ENCODE measurements at regions not wholly inside any gene's neighbourhood (a gene's known extent, or its start where the extent isn't known, plus 50 kb on each side); places are given as distances from the start of the nearest gene placed in this dataset.

- no peak for DNase-seq (ENCODE audit: low read depth in 4 of 4, low spot score in 3 of 4)
Measured at GRCh38 chr2:236861944-236862343, 223.7 kb upstream of the COPS8 start.

DNA sequence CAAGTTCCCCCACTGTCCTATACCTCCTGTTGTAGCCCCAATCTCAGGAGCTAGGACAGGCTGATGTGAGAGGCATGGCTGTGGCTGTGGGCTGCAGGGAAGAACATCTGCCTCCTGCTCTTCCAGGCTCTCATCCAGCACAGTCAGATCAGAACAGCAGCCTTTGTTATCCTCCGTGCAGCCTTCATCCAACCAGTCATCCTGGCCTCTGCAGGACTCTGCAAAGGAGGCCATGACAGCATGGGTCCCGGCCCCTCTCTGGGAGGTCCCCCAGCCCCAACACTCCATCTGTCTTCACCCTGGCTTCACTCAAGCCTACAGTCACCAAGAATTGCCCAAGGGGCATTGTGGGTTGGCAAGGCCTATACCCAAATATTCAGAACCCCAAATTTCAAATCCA lies 223.2 kb upstream of the COPS8 start:
- DNase-seq (ENCODE audit: low read depth in 4 of 4, low spot score in 3 of 4) = no peak

DNA sequence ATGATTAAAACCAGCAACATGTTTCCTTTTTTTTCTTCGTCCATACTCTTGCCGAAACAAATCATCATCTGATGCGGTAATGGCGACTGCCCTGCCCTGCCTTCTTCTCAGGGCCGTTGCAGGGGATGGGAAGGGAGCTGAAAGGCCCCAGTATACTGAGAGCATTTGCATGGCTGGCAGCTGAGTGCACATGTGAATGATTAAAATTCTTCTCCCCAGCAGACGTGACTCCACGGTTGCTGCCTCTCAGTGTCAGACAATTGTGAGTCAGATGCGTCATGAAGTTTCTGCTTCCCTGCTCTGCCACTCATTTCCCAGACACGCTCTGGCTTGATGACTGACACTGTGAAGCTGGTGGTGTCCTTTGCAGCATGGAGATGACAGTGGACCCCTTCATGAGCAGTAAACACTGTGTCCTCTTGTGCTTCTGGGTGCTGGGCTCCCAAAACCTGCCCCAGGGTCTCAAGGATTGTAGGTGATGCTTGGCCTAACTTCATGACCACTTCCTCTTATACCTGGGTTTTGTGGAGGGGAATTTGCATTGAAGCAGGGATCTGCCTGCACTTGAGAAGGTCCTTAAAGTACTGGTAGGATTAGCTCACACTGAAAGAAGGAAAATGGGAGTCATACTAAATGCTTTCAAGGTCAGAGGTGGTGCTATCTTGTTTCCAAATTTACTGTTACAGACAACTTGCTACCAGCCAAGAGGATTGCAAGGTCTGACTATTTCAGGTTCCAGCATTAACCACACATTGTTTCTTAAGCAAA lies 222.5 kb upstream of the COPS8 start:
- DNase-seq (ENCODE audit: low read depth in 4 of 4, low spot score in 3 of 4) = no peak

DNA sequence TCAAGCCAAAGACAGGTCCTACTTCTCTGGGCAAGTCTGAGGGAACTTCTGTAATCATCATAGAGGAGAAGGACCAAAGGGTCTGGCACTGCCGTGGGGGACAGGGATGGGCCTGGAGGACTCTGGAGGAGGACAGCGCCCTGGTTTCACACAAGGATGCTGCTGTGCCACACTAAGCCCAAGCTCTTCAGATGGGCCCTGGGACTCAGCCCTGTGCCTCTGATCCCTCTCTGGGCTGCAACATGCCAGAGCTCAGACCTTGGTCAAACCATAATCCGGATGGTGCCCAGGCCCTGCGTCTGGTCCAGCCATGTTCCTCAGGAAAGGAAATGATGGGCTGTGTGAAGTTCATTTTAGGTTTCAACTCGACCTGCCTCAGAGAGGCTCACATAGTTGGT lies 222.0 kb upstream of the COPS8 start:
- DNase-seq (ENCODE audit: low read depth in 4 of 4, low spot score in 3 of 4) = no peak

GRCh38 chr2:236865052-236865451 lies 220.6 kb upstream of the COPS8 start:
- DNase-seq (ENCODE audit: low read depth in 4 of 4, low spot score in 3 of 4) = no peak

GRCh38 chr2:236866542-236867340 lies 218.9 kb upstream of the COPS8 start:
- no peak for DNase-seq (ENCODE audit: low read depth in 4 of 4, low spot score in 3 of 4)

DNA sequence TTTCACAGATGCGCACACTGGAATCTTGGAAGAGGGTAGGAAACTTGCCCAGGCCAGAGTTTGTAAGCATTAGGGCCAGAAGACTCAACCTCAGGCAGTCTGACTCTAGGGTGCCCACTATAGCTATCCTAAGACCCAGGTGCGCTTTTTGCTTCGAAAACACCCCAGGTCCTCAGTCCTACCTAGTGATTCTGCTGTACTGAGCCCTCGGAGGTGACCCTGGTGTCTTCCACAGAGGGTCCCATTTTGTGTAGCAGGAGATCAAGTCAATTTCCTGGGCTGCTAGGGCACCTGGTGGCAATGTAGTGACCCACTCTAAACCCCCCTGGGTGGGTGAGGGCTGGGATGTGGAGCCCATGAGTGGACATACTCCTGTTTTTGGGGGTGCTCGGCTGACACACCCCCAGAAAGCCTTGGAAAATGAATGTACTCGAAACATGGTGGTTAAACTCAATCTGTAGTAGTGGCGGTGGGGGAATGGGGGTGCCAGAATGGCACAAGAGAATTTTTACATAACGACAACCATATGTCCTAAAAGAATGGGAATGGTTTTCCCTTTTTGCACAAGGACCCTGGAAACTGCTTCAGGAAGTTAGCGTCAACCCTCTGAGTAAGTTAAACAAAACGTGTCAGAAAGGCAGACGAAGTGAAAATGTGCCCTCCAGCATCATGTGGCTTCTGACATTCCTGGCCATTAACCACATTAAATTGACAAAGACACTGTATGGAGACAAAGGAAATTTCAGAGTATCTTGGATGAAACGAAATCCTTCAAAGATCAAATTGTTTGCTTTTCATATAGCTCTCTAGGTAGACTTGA lies 218.0 kb upstream of the COPS8 start:
- DNase-seq (ENCODE audit: low read depth in 4 of 4, low spot score in 3 of 4) = no peak

- DNase-seq (ENCODE audit: low read depth in 4 of 4, low spot score in 3 of 4) = no peak
Measured at GRCh38 chr2:236870370-236870769, 215.3 kb upstream of the COPS8 start.

- DNase-seq (ENCODE audit: low read depth in 4 of 4, low spot score in 3 of 4) = no peak
Measured at GRCh38 chr2:236871500-236872001, 214.1 kb upstream of the COPS8 start.

GRCh38 chr2:236872015-236872414 lies 213.7 kb upstream of the COPS8 start:
- no peak for DNase-seq (ENCODE audit: low read depth in 4 of 4, low spot score in 3 of 4)

GRCh38 chr2:236872981-236873380 lies 212.7 kb upstream of the COPS8 start:
- no peak for DNase-seq (ENCODE audit: low read depth in 4 of 4, low spot score in 3 of 4)

DNA sequence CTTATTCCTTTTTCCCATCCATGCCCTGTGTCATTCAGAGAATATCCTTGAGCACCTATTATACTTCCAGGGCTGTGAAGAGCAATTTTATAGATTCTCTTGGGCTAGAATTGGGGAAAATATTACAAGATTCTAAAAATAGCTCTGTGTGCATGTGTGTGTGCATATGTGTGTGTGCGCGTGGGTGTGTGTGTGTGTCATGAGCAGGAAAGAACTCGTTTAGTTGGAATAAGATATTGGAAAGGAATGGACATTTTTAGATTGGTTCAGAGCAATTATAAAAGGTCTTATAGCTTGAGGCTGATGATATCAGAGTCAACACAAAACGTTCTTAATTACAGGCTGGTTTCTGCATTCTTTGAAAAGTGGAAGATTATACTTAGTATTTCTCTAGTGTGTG lies 212.1 kb upstream of the COPS8 start:
- DNase-seq (ENCODE audit: low read depth in 4 of 4, low spot score in 3 of 4) = no peak

DNA sequence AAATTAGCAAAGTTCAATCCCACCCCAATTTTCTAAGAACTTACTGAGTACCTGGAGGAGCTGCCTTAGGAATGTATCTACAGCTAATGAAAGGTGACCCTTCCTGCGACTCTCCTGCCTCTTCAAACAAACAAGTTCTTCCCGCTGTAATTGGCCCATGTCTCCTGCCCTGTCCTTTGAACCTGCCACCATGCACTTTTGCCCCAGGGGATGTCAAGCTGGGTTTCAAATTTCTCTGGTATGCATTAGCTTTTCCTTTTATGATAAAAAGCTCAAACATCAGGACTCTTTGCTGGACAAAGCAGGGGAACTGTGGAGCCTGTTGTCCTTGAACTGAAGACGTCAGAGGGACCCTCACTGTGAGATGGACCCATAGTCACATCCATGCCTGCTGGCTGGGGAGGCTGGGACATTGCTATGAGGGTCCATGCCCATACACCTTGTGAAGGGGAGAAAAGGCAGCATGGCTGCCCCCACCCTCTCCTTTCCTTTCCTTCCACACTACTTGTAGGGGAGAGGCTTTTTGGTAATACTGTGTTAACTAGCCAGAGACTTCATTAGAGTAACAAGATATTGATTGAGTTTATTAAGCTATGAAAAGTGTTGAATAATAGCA lies 210.7 kb upstream of the COPS8 start:
- DNase-seq (ENCODE audit: low read depth in 4 of 4, low spot score in 3 of 4) = no peak

GRCh38 chr2:236875906-236876505 lies 209.7 kb upstream of the COPS8 start:
- no peak for DNase-seq (ENCODE audit: low read depth in 4 of 4, low spot score in 3 of 4)

DNA sequence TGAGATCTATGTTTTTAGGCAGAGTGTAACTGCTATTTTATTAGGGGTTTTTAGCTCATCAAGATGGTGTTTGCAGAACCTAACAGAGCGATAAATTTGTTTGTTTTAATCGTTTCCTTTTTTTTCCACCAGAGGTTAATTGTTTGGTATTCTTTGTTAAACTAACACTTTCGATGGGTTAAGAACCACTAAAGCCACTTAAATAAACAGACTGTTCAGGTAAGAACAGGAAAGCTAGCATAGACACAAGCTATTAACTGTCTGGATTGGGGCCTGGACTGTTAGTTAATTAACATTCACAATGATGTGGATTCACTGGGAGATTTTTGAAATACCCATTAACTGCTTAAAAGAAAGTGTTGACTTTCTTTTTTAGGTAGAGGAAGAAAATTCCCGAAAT lies 209.0 kb upstream of the COPS8 start:
- no peak for DNase-seq (ENCODE audit: low read depth in 4 of 4, low spot score in 3 of 4)

GRCh38 chr2:236877972-236878371 lies 207.7 kb upstream of the COPS8 start:
- no peak for DNase-seq (ENCODE audit: low read depth in 4 of 4, low spot score in 3 of 4)

GRCh38 chr2:236879416-236879963 lies 206.2 kb upstream of the COPS8 start:
- DNase-seq (ENCODE audit: low read depth in 4 of 4, low spot score in 3 of 4) = no peak

DNA sequence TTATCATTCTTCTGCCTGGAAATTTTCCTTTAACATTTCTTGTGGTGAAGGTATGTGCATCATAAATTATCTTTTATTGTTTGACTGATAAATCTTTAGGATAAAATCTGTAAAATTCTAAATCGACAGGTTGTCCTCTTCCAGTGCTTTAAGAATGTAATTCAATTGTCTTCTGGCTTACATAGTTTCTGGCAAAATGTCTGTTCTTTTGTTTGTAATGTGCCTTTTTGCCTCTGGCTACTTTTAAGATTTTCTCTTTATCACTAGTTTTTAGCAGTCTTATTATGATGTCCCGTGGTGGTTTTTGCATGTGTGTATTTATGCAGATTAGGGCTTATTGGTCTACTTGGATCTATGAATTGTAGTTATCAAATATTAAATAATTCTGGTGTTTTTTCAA lies 203.6 kb upstream of the COPS8 start:
- no peak for DNase-seq (ENCODE audit: low read depth in 4 of 4, low spot score in 3 of 4)

DNA sequence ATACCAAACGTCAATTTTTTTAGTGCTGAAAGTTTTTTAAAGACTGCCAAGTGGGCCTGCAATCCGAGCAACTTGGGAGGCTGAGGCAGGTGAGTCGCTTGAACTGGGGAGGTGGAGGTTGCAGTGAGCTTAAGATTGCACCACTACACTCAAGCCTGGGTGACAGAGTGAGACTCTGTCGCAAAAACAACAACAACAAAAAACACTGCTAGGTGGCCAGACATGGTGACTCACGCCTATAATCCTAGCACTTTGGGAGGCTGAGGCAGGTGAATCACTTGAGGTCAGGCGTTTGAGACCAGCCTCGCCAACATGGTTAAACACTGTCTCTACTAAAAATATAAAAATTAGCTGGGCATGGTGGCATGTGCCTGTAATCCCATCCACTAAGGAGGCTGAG lies 202.8 kb upstream of the COPS8 start:
- no peak for DNase-seq (ENCODE audit: low read depth in 4 of 4, low spot score in 3 of 4)

DNA sequence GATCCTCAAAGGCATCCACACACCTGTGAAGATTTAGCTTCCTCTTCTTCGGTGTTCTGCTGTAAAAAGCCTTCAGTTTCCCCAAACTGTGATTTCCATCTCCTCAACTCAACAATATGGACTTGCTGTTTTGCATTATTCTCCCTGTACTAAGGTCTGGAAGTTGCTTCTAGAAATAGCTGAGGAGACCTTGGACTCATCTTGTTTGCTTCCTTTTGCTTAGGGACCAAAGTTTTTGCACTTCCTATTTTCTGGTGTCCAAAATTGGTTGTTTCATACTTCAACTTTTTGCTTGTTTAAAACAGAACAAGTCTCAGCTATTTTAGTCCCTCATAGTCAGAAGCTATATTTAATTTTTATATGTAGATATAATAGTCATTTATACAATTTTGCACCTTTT lies 201.9 kb upstream of the COPS8 start:
- DNase-seq (ENCODE audit: low read depth in 4 of 4, low spot score in 3 of 4) = no peak
